ENCODE measurements at regions not wholly inside any gene's neighbourhood (a gene's known extent, or its start where the extent isn't known, plus 50 kb on each side); places are given as distances from the start of the nearest gene placed in this dataset.

DNA sequence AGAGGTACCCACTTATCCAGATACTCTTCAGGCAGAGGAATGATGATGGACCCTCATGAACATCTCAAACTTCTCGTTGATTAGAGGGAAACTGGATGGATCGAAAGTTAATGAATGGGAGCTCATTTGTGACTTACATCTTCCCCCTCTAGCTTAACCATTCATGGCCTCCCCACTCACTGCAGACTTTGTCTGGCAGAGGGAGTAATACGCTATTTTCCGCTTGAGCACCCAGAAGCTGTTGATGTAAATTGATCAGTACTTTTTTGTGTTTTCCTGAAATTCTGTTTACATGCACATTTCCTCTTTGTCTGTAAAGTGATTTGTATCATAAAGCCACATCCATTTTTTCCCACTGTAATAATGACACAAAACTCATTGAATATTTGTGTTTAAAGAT is 239.1 kb upstream of the RBFOX1 start:
- no peak for TF ChIP-seq EZH2 (IDR thresholded peaks at IDR 0.05)
- TF ChIP-seq POLR2AphosphoS5 (IDR thresholded peaks at IDR 0.05; ENCODE audit: borderline replicate concordance, low read depth, low read length): no peak
- TF ChIP-seq FOXP2 (optimal IDR thresholded peaks at IDR 0.05; ENCODE audit: control extremely low read depth, extremely low read length, insufficient read depth): no peak

Data from SK-N-MC (cell line).